Posterior cingulate gyrus (tissue), 11 donors: ENCODE measurements at regions not wholly inside any gene's neighbourhood (a gene's known extent, or its start where the extent isn't known, plus 50 kb on each side); places are given as distances from the start of the nearest gene placed in this dataset.

Source experiments
- DNase-seq, 10 donors: peaks; one replicate each; pipeline versions ENCODE4 v3.0.0 to v3.0.0-alpha.2; 2020 to 2021; ENCODE audit warnings: mixed read lengths in 3 of 10
- intact Hi-C: fragments of 100-400 bp; cut with DNase I; formaldehyde crosslinking; loops from one replicate; pipeline ENCODE4 v1.15.1; 2023

- intact Hi-C loops, result no loop called here
- no peak for DNase-seq
Observed at GRCh38 chr2:224325941-224326340, 76.0 kb downstream of the FAM124B start.

- DNase-seq, result no peak
- intact Hi-C loops, result no loop called here
Observed at GRCh38 chr2:224324604-224325003, 77.3 kb downstream of the FAM124B start.

- DNase-seq, result no peak
- intact Hi-C loops, result no loop called here
Observed at GRCh38 chr2:224320660-224321059, 81.2 kb downstream of the FAM124B start.

- intact Hi-C loops, result no loop called here
- no peak for DNase-seq
Observed at GRCh38 chr2:224319750-224320149, 82.2 kb downstream of the FAM124B start.

- intact Hi-C loops, result no loop called here
- no peak for DNase-seq
Observed at GRCh38 chr2:224312741-224313140, 89.2 kb downstream of the FAM124B start.

GRCh38 chr2:224310943-224311625, 90.8 kb downstream of the FAM124B start:
- intact Hi-C loops, result no loop called here
- DNase-seq, result no peak

- intact Hi-C loops, result no loop called here
- no peak for DNase-seq
Observed at GRCh38 chr2:224309176-224309575, 92.7 kb downstream of the FAM124B start.

- intact Hi-C loops, result no loop called here
- no peak for DNase-seq
Observed at GRCh38 chr2:224308272-224308911, 93.5 kb downstream of the FAM124B start.

GRCh38 chr2:224302952-224303351, 99.0 kb downstream of the FAM124B start:
- no peak for DNase-seq
- intact Hi-C loops, result no loop called here

GRCh38 chr2:224293976-224294375, 107.9 kb downstream of the FAM124B start:
- no peak for DNase-seq
- intact Hi-C loops, result no loop called here

GRCh38 chr2:224287531-224287930, 114.4 kb downstream of the FAM124B start:
- intact Hi-C loops, result no loop called here
- DNase-seq, result no peak

GRCh38 chr2:224286923-224287322, 115.0 kb downstream of the FAM124B start:
- no peak for DNase-seq
- intact Hi-C loops, result no loop called here

- no peak for DNase-seq
- intact Hi-C loops, result loop anchor here (1.0 kb wide), 3 partner anchors 245 to 314 kb away; partner anchors contain the start of gene SERPINE2
Observed at GRCh38 chr2:224284134-224284946, 117.6 kb downstream of the FAM124B start.

- intact Hi-C loops, result no loop called here
- DNase-seq, result no peak
Observed at GRCh38 chr2:224283466-224283965, 118.4 kb downstream of the FAM124B start.

- DNase-seq, result no peak
- intact Hi-C loops, result no loop called here
Observed at GRCh38 chr2:224281374-224281773, 120.5 kb downstream of the FAM124B start.

GRCh38 chr2:224278531-224278930, 123.4 kb downstream of the FAM124B start:
- intact Hi-C loops, result no loop called here
- no peak for DNase-seq

GRCh38 chr2:224276251-224276650, 125.7 kb downstream of the FAM124B start:
- no peak for DNase-seq

GRCh38 chr2:224272237-224272910, 129.5 kb downstream of the FAM124B start:
- intact Hi-C loops, result no loop called here
- no peak for DNase-seq

More at GRCh38 chr2:224276251-224276650, 125.7 kb downstream of the FAM124B start:
- intact Hi-C loops, result no loop called here

- no peak for DNase-seq
Observed at GRCh38 chr2:224271617-224272236, 130.2 kb downstream of the FAM124B start.

GRCh38 chr2:224268441-224268840, 133.5 kb downstream of the FAM124B start:
- DNase-seq, result no peak
- intact Hi-C loops, result no loop called here

More at GRCh38 chr2:224271617-224272236, 130.2 kb downstream of the FAM124B start:
- intact Hi-C loops, result no loop called here
